ENCODE measurements at regions not wholly inside any gene's neighbourhood (a gene's known extent, or its start where the extent isn't known, plus 50 kb on each side); places are given as distances from the start of the nearest gene placed in this dataset.

DNA sequence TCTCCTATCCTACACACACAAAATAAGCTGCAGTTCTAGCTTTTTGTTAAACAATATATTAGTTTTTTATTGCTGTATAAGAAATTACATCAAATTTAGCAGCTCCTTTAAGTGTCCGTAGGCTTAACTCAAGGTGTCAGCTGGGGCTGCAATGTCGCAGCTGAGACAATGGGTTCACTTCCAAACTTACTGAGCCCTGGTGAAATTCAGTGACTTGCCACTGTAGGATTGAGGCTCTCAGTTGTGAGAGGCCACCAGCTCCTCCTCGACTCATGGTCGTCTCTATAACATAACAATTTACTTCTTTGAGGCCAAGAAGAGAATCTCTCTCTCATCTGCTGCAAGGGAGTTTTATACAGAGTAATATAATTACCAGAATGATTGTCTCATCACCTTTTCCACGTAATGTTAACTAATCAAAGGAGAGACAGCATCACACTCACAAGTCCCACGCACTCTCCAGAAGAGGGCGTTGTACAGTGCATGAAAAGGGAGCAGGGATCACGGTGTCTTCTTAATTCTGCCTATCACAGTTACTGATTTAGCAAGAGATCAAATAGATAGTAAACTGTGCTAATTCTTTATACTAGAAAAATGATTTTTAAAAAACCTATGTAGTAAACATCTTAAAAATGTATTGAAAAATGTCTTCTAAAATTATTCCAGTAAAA is 735.6 kb upstream of the GBE1 start:
- peak in 1 of 2 experiments; percentile 13 for DNase-seq

DNA sequence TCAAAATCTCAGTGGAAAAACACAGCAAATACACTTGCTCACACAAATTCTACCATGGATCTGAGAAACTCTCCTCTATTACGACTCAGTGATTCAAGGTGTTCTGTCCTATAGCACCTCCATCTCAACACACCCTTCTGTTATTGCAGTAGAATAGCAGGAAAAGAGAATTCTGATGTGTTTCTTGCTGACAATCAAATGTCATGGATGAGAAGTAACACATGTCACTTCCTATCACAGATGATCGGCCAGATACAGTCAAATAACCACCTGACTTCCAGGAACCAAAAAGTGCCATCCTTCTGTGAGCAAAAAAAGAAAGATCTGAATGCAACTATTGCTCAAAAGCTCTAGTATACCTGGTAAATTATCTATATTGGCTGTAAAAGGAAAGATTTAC is 734.2 kb upstream of the GBE1 start:
- DNase-seq: no peak

DNA sequence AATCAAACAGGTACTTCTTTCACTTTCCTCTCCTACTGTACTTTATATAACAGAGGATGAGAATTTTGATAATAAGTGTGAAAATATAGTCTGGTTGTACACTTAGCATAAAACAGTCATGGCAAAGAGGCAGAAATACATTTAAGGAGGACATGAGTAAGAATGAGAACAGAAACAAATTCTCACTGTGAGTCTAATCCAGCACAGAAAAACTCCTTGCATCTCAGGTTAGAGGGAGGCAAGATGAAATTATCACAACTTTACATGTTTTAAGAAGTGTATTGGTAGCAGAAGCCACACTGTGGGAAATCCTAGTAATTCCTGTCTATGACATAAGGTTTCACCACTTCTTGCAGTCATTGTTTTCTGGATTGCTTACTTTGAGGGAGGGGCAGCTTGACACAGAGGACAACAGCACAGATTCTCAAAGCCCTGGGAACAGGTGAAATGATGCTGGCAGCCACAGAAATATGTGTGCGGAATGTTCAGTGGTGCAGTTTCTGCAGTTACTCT is 733.6 kb upstream of the GBE1 start:
- DNase-seq: no peak

DNA sequence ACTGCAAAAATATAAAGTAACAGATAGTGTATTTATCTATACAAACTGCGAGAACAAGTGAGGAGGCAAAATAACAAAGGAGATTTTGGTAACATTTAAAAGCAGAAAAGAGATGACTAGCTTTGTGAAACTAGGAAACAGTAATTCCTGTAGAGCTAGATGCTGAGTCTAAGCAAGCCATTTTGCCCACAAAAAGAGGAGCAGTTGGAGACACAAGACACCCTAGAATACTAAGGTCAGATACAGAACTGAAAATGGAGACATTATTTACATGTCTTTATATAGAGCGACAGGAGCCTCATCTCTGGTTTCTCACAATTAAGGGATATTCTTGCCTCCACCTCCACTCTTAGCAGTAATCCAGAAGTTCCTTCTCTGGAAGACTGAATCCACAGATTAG is 732.4 kb upstream of the GBE1 start:
- DNase-seq: no peak

DNA sequence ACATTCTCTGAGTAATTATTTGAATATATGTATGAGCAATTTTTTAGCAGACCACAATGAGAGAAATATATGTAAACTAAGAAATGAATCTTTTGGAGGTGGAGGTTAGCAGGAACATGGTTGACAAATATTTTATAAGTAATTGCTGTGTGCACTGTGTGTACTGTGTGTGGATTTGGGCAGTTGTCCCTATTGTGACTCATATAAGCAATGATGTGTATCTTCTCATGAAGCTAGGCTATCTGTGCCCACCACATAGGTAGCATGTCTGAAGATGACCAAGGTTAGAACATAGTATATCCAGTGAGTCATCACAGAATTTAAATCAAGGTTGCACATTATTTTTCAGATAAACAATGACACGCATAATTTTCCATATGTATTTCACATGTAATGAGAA is 713.9 kb upstream of the GBE1 start:
- DNase-seq: no peak

DNA sequence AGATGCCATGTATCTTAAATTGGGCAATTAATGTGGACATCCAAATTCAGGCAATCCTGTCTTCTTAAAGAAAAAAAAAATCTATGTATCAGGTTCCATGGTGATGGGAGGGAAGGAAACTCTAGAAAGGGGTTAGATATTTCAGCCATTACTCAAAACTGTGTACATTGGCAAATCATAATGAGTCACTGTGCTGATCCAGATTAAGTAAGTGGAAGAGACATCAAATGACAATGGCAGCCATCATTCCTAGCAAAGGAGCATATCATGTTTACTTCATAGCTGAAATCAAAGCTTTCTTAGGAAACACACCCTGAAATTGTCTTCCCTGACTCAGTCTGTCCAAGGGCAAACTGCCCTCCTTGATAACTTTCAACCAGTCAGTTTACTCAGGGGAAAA is 713.3 kb upstream of the GBE1 start:
- DNase-seq: no peak

DNA sequence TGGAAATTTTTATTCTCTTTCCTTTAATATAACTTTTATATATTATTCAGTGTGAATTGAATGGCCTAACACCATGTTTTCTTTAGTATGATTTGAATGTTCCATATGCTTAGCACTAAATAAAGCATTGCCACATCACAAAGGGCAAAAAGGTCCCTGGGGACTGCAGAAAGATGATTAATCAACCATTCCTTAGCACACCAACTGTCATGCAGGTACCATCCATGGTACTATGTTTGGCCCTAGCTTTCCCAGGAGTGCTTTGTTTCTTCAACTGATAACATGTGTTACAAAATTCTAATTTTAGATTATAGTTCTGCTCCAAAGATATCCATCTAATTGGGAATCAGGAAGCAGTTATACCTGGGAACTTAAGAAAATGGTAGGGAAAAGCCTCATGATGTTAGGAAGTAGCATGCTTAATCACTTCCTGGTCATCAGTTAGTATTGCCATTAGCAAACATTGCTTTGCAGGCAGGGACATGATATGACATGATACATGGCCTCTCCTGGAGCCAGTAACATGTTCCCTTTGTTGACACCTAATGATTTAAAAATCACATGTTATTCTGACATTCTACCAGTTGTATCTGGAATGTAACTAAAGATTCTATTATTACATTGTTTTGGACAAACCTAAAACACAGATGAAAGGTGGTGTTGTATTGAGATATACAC is 712.6 kb upstream of the GBE1 start:
- no peak for DNase-seq

- DNase-seq: no peak
Measured at GRCh38 chr3:82467051-82467450, 705.6 kb upstream of the GBE1 start.

- no peak for DNase-seq
Measured at GRCh38 chr3:82462977-82463376, 701.5 kb upstream of the GBE1 start.

- peak; percentile 18 to 33 for DNase-seq
Measured at GRCh38 chr3:82461049-82461889, 699.8 kb upstream of the GBE1 start.

GRCh38 chr3:82448320-82448719 is 686.9 kb upstream of the GBE1 start:
- DNase-seq: no peak

DNA sequence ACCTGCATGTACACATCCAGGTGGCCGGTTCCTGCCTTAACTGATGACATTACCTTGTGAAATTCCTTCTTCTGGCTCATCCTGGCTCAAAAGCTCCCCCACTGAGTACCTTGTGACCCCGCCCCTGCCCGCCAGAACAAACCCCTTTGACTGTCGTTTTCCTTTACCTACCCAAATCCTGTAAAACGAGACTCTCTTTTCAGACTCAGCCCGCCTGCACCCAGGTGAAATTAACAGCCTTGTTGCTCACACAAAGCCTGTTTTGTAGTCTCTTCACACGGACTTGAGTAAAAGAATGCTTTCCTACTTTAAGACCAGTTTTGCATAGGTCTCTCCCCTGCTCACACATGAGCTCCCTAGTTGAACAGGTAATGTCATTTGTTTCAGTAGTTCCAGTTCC is 667.4 kb upstream of the GBE1 start:
- DNase-seq: peak; percentile 2 to 5

GRCh38 chr3:82424031-82424339 is 662.5 kb upstream of the GBE1 start:
- DNase-seq: no peak

DNA sequence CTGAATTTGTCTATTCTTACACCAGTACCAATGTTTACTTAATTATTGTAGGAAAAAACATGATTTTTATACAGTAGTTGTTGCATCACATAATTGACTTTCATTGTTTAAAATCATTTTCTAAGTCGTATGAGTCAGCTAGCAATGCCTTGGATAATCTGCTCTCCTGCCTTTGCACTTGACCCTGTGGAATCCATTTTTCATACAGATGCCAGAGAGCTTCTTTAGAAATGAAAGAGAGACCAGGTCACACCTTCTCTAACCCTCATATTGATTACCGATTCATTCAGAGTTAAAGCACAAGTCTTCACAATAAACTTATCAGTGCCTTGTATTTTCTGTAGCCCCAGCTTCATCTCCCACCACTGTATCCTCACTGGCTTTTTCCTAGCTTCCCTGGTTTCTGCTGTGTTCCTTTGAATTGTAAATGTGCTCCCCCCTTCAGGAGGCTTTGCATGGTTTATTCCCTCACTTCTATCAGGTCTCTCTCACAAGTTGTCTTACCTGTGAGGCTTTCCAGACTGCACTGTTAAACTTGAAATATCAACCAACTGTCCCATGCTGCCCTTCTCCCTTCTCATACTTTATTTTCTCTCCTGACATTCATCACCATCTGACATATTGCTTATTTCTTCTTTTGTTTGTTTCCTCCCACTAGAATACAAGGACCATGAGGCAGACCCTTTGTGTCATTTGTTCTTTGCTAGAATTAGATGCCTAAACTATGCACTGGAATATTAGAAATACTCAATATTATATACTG is 662.0 kb upstream of the GBE1 start:
- DNase-seq: no peak

DNA sequence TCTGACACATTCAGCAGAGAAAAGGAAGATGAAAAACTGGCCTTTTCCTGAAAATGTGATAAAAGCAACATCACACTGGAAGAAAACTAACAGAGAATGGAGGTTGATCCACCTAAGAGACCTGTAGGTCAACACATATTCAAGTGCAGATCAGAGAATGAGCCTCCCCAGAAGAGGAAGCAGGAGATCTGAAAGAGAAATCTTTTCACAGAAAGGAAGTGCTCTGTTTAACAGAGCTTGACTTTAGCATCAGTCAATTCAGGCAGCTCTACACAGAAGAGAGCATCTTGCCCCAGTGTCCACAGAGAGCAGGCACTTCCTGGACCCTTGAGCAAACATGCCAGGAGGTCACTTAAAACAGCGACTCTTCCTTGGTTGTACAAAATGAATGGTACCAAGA is 655.4 kb upstream of the GBE1 start:
- no peak for DNase-seq

GRCh38 chr3:82416349-82416748 is 654.9 kb upstream of the GBE1 start:
- DNase-seq: no peak

DNA sequence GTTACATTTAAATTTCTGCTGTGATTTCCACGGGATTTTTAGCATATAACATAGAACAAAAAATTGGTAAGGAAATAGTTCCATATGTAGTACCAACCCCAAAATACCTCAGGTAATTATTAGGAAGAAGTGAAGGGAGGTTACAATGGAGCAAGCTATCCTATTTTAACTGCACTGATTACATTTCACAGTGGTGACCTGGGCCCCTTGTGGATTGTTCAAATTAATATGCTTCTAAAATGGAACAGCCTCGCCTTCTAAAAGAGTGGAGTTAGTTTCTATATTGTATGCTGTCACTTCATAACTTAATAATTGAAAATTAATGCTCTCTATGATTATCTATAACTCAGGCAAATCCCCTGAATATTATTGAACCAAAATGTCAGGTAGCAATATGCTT is 651.7 kb upstream of the GBE1 start:
- no peak for DNase-seq

DNA sequence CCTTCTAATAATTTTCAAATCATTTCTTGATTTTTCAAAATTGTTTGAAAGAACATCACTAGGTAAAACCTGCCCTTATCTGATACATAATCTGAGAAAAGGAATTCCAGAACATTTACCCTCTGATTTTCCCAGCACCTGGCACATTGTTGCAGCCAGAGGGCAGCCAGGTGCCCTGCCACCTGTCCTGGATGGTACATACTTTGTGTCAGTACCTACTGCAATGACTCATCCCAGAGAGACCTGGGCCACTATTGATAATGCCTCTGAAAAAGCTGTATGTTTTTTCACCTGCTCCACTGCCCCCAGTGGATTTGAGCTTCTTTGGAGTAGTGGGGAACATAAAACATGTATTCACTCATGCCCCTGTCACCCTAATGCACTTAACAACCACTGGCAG is 648.9 kb upstream of the GBE1 start:
- DNase-seq: peak; percentile 52 to 77

GRCh38 chr3:82409842-82410241 is 648.4 kb upstream of the GBE1 start:
- no peak for DNase-seq

GRCh38 chr3:82392203-82392775 is 630.8 kb upstream of the GBE1 start:
- DNase-seq: no peak

DNA sequence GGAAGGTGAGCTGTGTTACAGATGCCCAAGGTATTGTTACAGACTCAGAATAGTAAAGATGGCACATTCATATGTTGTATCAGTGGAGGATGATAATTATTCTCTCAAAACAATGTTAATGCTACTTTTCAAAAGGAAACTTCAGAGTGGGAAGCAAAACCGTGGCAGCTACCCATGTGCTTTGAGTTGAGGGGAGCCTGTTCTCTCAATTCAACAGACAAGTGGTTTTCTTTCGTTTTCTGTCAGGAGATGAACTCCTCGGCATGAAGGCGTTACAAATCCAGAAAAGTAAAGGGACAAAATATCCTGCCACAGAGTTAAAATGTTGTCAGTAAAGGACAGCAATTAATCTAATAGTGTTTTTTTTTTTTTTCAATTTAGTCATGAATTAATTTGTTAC is 629.4 kb upstream of the GBE1 start:
- DNase-seq: no peak

DNA sequence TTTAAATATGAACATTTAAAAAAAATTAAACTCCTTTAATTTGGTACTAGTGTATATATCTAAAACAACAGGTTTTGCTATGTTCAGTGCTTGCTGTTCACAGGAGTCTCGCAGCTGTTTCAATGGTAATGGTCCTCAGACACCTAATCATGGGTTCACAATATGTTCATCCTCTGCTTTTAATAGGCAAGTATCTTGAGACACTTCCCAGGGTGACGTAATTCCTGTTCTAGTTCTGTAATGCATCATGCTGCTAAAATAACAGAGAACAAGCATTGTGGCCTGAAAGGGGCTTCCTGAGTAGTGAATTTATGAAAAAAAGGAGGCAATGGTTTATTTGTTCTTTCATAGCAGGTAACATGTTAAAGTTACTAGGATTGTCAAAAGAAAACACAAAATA is 625.2 kb upstream of the GBE1 start:
- DNase-seq: no peak

DNA sequence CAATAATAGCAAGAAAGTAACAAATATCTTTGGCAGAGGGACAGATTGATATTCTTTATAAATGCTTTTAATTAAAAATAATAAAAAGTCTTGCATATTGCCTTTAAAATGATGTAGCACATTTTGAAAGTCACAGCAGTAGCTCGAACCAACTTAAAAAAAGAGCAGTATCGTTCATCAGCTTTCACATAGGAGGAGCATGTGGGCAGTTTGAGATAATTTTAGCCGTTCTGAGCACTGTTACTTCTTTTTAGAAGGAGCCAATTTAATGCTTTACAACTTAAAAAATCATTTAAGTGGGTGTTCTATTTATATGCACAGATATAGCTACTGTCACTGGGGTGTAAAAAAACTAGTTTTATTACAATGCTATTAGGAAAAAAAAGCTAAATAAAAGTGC is 622.7 kb upstream of the GBE1 start:
- DNase-seq: no peak

Measured in NCI-H526 (cell line).